HG02885 (cell line): ENCODE measurements at regions not wholly inside any gene's neighbourhood (a gene's known extent, or its start where the extent isn't known, plus 50 kb on each side); places are given as distances from the start of the nearest gene placed in this dataset.
A peak's percentile ranks its signal among the peaks of the same experiment; 100 is the strongest.
"Not testable (repeated sequence)": the region's sequence is repeated elsewhere in the genome, so short reads cannot be mapped to it uniquely, and the experiment has no call there.

ENCODE experiments used
- ATAC-seq: cut with Tn5 transposase; IDR thresholded peaks from one replicate; pipeline ENCODE4 v1.9.1; 2021; ENCODE audit warnings: mild to moderate bottlenecking; ENCODE audit not compliant: unreplicated experiment, poor library complexity

DNA sequence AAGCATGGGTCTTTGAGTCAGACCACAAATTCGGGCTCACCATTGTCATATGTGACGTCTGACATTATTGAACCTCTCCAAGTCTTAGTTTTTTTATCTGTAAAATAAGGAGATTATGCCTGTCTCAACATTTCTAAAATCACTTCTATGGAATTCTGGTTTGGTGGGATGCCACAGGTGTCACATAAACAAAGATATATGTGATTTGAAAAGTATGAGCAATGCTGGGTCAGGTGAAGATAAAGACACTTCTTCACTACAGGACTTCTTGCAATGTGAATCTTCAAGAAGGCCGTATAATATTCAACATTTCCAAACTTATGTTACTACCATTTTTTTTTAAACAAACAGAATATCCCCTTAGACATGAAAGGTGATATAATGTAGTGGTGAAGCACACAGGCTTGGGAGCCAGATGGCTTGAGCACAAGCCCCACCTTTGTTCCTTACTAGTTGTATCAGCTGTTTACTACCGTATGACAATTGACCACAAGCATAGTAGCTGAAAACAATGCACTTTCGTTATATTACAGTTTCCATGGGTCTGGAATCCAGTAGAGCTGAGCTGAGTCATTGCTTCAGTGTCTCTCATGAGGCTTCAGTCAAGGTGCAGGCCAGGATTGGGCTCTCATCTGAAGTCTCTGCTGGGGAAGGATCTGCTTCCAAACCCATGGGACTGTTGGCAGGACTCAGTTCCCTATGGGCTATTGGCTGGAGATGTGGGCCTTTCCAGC, 87.7 kb downstream of the UTP18 start:
- no peak for ATAC-seq

DNA sequence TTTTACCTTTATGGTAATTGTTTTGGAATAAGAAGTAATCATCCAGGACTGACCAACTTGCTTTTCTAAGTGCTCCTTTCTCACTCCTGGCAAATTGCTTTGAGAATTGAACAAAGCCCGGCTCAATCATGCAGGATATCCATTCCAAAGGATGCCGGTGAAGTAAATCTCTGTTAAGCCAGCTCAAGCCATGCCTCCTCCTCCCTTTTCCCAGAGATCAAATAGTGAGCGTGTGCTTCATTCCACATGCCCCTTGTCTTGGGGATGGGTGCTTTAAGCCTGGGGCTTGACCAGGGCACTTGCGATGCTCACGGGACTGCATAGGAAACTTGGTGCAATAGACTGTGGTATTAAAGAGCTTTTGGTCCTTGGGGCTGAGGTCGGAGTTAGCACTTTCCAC, 90.7 kb downstream of the UTP18 start:
- no peak for ATAC-seq

DNA sequence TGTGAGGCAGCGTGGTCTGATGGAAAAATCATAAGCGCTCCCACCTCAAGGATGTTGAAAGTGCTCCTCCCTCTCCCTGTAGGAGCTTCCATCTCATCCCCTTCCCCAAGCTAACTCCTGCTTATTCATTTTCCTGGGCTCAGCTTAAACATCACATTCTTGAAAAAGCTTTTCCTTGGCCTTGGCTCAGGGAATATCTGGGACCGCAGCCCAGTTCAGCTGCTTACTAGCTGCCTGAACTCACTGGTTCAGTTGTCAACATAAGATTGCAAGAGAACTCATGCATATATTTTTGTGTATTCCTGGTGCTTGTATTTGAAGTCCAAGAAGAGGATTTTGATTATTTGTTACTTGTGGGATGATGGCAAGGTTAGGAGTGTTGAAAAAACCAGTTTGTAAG, 91.5 kb downstream of the UTP18 start:
- no peak for ATAC-seq

DNA sequence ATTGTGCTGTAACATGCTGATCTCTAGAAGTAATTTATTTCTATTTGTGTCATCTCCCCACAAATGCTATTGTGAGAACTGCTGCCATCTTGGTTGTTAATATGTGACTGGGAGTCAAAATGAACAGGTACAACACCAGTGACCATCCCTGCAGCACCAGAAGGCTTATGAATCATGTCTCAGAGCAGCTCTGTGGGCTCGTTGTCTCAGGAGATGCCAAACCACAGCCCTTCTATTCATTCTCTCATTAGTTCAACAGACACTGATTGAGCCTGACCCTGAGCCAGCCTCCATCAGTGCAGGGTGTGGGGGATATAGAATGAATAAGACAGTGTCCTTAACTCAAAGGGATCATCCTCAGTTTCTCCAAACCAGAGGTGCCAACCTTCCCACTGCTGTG, 92.5 kb downstream of the UTP18 start:
- ATAC-seq = no peak

DNA sequence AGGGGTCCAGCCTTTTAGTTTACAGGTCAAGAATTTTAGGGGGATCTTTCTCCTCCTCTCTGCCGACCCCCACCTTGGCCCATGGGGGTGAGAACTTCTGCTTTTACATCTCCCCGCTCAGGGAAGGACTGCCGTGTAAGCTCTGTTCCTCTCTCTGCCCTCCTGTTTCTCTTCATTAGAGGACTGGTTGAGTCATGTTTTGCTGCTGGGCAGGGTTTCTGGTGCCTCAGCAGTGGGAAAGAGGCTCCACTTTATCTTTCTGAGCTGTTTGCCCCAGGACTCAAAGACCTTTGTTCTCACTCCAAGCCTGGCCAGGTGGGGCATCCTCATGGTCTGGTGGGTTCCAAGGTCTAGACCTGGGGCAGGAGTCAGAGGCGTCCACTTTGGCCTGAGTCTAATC, 93.0 kb downstream of the UTP18 start:
- no peak for ATAC-seq

DNA sequence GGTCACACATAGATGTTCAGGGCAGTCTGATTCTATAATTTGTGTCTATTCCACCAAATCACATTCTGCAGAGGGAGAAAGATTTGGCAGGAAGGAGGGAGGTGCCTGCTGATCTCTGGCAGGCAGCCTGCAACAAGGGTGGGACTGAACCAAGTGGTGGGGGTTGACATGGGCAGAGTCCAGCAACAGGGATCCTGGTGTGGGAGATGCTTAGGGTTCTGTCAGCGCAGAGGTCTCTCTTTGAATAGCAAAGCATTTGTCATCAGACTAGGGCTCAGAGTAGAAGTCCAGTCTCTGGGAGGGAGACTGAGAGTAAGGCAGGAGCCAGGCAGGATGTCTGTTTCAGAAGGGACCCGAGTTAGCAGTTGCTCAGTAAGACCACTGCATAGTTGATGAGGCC, 94.6 kb downstream of the UTP18 start:
- ATAC-seq = no peak

DNA sequence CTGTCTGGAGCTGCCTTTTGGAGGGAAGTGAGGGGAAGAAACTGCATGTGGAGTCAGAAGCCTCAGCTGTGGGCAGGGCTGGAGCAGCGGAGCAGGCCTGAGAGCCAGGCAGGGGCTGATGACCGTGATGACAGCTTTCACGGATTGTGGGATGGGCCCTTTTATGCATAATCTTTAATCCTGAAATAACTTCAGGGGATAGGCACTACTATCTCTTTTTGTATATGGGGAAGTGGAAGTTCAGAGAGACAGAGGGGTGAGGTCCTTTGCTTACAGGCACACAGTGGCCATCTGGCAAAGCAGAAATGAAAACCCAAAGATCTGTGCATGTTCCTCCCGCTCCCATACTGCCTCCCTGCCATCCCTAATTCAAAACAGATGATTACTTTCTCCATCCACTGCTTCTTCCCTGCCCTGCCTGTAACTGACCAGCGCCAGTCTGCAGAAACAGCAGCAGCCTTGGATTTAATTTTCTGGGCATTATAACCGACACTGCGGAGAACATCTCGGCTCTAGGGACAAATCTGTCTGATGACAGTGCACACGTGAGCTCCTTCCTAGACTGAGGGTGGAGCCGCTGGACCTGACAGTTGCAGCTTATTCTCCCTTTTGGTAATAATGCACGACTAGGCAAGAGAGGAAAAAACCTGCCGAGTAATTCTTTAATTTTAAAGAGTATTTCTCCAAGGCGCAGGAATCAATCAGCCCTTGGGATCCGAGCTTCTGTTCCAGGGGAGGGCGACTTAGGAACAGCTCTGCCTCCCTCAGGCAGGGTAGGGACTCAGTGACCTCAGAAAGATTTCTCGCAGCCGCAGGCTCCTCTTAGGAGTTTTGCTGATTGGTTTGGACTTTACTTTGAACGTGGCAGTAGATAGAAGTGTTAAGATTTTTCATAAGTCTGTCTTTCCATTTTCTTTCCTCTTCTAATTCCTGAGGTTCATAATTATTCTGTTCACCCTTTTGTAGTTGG, 95.4 kb downstream of the UTP18 start:
- no peak for ATAC-seq

DNA sequence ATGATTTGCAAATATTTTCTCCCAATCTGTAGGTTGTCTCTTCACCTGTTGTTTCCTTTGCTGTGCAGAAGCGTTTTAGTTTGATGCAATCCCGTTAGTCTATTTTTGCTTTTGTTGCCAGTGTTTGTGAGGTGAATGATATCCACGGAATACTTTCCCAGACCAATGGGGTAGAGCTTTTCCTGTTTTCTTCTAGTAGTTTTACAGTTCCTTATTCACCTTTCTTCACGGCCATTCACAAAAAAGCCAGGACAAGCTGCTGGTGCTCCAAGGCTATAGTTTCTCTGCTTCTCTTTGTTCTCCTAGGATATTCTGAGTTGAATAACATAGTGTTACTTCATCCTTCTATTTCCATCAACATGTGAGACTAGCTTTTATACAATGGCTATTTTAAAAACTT, 98.7 kb downstream of the UTP18 start:
- ATAC-seq = no peak

DNA sequence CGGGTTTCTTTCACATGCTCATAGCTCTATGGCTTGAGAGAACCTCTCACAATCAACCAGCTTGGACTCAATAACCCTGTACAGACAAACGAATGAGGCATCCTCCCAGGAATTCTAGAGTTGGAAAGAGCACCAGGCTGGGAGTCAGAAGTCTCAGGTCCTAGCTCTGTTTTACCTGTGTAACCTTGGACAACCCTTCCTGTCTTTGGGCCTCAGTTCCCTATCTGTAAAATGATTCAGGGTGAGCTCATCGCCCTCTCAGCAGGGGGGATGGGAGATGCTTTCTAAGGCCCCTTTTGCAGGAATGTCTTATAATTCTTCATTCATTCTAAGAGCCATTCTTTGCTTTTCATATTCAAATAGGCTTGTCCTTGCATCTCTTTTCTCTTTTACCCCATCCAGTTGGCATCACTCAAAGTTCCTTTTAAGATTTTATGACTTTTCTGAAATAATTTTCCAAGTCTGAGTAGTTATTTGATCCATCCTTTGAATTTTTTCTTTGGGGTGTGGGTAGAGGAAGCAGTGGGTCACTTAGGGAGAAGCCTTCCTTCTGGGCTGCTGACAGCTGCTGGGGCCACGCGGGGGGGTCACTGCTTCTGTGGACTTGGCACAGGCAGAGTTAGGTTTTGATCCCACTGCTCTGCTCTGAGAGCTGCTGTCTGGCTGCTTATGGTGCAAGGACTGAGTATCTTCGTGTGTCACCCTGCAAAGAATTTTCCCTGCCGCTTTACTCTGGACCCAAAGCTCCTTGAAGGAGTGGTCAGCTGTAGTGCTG, 102.7 kb downstream of the UTP18 start:
- no peak for ATAC-seq

DNA sequence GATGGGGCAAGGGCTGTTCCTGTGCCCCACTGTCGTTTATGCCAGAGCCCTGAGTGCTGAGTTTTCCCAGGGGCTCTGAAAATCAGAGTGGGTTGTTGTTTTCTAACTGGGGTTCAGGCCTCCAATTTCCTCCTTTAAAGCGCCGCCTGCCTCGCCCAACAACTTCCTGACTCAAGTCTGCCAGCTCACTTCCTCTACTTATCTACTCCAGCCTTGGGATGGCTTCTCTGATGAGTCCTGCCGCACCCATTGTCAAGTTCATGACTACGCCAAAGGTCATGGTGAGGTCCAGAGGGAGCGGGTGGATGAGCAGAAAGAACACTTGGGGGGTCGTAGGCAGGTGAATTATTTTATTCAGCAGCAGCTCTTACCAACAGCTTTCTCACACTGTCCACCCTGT, 104.7 kb downstream of the UTP18 start:
- ATAC-seq = no peak

DNA sequence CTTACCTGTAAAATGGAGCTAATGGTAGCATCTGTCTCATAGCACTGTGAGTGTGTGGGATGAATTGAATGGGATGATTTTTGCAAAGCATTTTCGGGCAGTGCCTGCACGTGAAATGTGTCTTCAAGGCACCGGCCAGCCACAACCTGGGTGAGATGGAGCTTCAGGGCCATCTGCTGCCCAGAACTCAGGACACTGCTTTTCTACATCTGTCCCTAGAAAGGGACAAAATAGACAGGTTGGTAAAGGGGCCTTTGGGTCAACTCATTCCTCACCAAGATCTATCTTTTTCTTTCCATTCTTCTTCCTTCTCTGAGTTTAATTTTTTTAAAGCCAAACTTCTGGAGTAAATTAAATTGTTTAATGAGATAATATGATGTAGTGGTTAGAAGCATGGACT, 106.5 kb downstream of the UTP18 start:
- no peak for ATAC-seq

DNA sequence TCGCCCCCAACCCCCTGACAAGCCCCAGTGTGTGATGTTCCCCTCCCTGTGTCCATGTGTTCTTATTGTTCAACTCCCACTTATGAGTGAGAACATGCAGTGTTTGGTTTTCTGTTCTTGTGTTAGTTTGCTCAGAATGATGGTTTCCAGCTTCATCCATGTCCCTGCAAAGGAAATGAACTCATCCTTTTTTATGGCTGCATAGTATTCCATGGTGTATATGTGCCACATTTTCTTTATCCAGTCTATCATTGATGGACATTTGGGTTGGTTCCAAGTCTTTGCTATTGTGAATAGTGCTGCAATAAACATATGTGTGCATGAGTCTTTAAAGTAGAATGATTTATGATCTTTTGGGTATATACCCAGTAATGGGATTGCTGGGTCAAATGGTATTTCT, 107.5 kb downstream of the UTP18 start:
- not testable (repeated sequence) for ATAC-seq

DNA sequence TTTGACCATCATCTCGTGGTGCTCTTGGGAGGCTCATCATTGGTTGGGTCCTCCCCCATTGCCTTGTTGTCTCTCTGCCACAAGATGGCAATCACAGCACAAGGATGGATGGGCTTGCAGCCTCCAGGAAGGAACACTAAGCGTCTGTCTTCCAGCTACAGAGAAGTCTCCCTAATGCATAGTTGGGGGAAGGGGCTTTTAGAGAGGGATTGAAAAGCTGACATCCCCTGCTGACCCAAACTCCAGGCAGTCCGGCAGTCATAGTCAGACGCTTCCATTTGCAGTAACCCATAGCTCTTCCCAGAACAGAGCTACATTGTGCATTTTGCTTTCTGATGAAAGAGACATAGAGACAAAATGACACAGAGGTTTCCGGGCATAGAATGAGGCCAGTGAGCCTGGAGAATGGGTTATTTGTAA, 111.4 kb downstream of the UTP18 start:
- ATAC-seq = peak; percentile 76

DNA sequence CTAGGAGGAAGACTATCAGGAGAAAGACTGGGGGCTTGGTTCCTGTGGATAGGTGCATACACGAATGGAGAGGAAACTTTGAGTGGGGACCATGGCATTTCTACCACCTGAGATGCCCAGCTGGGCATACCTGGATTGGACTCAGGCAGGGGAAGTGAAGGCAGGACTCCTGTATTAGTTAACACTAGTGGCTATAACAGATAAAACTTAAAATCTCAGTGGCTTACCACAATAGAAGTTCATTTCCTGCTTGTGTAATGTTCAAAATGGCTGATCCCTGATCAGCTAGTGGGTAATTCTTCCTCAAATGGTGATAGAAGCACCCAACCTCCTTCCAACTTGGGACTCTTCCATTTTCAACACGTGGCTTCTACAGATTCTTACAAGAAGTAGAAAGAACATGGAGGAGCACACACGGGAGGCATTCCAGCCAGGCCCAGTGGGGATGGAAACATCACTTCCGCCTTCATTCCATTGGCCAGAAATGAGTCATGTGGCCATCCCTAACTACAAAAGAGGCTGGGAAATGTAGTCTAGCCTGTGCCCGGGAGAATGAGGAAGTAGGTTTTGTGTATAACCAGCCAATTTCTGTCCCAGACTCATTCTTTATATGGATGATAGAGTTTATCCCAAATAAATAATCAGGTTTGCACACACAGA, 112.1 kb downstream of the UTP18 start:
- peak; percentile 80 for ATAC-seq

DNA sequence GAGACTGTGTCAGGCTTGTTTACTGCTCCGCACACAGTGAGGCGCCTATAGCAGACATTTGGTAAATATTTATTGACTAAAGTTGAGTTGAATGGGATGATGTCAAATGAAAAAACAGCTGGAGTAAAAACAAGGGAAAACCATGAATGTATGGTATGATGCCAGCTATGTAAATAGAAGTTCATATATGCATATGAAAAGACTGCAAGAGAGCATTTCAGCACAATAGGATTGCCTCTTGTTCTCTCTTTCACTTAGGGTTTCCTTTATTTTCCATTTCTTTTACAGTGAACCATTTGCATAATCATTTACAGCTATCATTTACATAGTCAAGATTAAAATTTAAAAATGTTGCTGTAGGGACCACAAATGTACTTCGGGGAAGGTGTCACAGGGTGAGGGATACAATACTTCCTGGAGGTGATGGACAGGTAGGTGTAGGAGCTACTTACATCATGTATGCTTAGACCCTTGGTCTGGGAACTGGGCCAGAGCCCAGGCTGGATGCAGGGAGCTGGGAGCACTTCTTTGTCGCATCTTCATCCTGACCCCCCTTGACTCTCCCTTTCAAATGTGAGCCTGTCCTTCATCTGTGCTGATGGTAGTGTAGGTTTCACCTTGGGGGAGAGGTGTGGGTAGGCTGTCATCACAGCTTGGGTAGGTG, 113.3 kb downstream of the UTP18 start:
- ATAC-seq = no peak

DNA sequence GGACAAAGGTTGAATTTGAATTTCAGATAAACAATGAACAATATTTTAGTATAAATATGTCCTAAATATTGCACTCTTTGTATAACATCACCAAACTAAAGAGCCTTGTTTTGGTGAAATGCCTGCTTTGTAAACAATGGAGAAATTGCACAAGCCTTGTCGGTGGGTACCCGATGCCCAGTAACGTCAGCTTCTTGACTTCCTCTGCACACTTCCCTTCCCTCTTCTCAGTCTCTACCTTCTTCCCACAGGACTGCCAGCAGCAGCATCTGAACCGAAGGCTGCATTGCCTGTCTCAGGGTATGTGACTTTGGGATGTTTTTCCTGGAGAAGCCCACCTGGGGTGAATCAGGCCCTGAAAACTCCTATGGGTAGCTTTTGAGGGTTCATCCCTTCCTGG, 113.9 kb downstream of the UTP18 start:
- ATAC-seq = no peak

DNA sequence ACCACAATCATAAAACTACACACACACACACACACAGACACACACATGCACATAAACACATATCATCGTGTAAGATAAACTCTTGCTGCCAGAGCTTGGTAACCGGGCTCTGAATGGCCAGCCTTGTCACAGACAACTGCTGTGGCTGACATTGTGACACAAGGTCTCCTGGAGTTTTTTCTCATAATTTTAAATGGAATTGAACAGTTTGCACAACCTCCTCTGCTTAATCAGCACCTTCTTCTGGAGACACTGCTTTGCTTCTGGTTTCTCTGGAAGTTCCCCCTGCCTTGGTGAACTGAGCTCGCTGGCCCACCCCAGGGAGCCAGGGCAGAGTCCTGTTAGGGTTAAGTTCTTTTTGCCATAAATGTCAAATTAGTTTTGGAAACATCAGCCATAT, 115.4 kb downstream of the UTP18 start:
- ATAC-seq = no peak

DNA sequence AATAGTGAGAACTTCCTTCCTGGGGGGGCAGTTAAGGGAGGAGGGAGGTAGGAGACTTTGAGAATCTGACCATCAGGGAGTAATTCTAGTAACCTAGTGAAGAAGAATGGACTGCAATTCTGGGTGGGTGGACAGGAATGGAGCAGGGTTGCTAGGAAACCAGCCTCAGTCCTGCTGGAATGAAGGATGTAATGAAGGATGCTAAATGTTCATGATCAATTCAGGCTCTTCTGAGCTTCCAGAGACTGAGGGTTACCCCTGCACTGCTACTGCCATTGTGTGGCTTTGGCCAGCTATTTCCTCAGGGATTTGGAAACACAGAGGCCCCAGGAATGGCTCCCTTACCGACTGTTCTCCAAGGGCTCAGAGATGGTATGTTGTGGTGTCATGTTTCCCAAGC, 116.4 kb downstream of the UTP18 start:
- ATAC-seq = no peak

DNA sequence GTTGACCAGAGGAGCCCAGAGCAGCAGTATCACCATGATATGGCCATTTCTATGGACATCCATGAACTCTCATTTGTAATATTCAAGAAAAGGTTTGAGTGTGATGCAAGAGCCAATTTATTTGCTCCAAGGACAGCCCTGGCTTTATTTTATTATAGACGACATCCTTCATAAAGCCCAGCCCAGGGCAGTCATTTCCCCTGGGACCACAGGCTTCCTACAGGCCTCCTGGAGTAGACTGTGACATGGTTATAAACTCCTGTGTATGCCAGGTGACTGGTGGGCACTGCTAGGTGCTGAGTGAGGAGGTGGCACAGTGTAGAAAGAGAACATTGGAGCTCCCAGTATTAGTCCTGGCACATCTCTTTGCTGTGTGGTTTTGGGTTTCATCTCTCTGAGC, 120.9 kb downstream of the UTP18 start:
- ATAC-seq = no peak

DNA sequence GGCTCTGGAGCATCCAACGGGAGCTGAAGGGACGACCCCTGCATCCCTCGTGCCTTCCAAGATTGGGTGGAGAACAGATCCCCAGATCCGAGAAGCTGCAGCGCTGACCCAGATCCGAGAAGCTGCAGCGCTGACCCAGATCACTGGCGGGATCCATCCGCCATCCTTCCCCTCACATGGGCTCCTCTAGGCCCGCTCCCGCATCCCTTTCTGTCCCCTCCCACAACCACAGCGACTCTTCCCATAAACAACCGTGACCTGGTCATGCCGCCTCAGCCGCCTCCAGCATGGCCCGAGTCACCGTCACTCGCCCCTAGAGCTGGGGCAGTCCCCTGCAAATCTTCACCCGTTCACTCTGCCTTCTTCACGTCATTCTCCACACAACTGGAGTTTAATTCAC, 124.9 kb downstream of the UTP18 start:
- ATAC-seq = no peak
